ENCODE measurements at regions not wholly inside any gene's neighbourhood (a gene's known extent, or its start where the extent isn't known, plus 50 kb on each side); places are given as distances from the start of the nearest gene placed in this dataset.

GRCh38 chr14:66037361-66037760, 448.8 kb upstream of the CCDC196 start:
- WGBS, 4 donors: 57 to 75% (median 65%) methylated on average over 2 of the region's 2 CpGs
- Histone ChIP-seq H3K27ac (no peak overlapping the region), H3K4me3 (no peak overlapping the region), H3K27me3 (no peaks in the 10 kb centered on the region), H3K36me3 (no peaks in the 10 kb centered on the region), H3K9me3 (peaks cover 0 to 2% (median 0%) of the 10 kb centered on the region in 12 donors), H3K4me1 (peaks cover 0 to 17% (median 0%) of the 10 kb centered on the region in 12 donors)
- DNase-seq (peak in 2 of 5 donors; percentile 28 to 31), ATAC-seq (peak in 3 of 4 donors; percentile 50 to 55 (median 51))
- intact Hi-C loops (cut with DNase I): no loop called here
- TF ChIP-seq POLR2A (IDR thresholded peaks at IDR 0.05) (no peak), CTCF (IDR thresholded peaks at IDR 0.05) (no peak)

GRCh38 chr14:66038212-66038611, 448.0 kb upstream of the CCDC196 start:
- no peak for DNase-seq
- Histone ChIP-seq H3K36me3 (no peaks in the 10 kb centered on the region), H3K9me3 (no peaks in the 10 kb centered on the region), H3K27ac (peak overlapping the region in 3 of 12 donors; percentile 31 to 43 (median 42)), H3K4me1 (peaks cover 0 to 17% (median 0%) of the 10 kb centered on the region in 12 donors), H3K27me3 (no peaks in the 10 kb centered on the region), H3K4me3 (no peak overlapping the region)
- 30 to 48% (median 46%) methylated on average over 3 of the region's 3 CpGs for WGBS, 4 donors
- no peak for TF ChIP-seq POLR2A (IDR thresholded peaks at IDR 0.05)
- TF ChIP-seq CTCF (IDR thresholded peaks at IDR 0.05): no peak
- intact Hi-C loops (cut with DNase I): no loop called here
- ATAC-seq: peak; percentile 32 to 47 (median 40)

GRCh38 chr14:66038618-66039017, 447.6 kb upstream of the CCDC196 start:
- H3K4me3 ChIP-seq: no peak overlapping the region
- ATAC-seq: peak; percentile 69 to 92 (median 91)
- DNase-seq: peak in 3 of 5 donors; percentile 16 to 42 (median 34)
- H3K9me3 ChIP-seq: no peaks in the 10 kb centered on the region
- peak in 1 of 12 donors; percentile 8 for TF ChIP-seq CTCF (IDR thresholded peaks at IDR 0.05)
- TF ChIP-seq POLR2A (IDR thresholded peaks at IDR 0.05): no peak
- H3K27ac ChIP-seq: peak overlapping the region in 3 of 12 donors; percentile 31 to 43 (median 42)
- no peaks in the 10 kb centered on the region for H3K36me3 ChIP-seq
- WGBS, 4 donors: 72 to 76% (median 75%) methylated on average over 1 of the region's 1 CpG
- intact Hi-C loops (cut with DNase I): no loop called here
- H3K27me3 ChIP-seq: no peaks in the 10 kb centered on the region
- peaks cover 0 to 17% (median 0%) of the 10 kb centered on the region in 12 donors for H3K4me1 ChIP-seq

GRCh38 chr14:66039495-66039894, 446.7 kb upstream of the CCDC196 start:
- Histone ChIP-seq H3K4me1 (peaks cover 0 to 17% (median 0%) of the 10 kb centered on the region in 12 donors), H3K27ac (no peak overlapping the region), H3K36me3 (no peaks in the 10 kb centered on the region), H3K9me3 (no peaks in the 10 kb centered on the region), H3K4me3 (no peak overlapping the region), H3K27me3 (no peaks in the 10 kb centered on the region)
- TF ChIP-seq POLR2A (IDR thresholded peaks at IDR 0.05): no peak
- TF ChIP-seq CTCF (IDR thresholded peaks at IDR 0.05): no peak
- ATAC-seq: no peak
- no peak for DNase-seq
- intact Hi-C loops (cut with DNase I): no loop called here
